Colon (tissue), 2 donors: ENCODE measurements at regions not wholly inside any gene's neighbourhood (a gene's known extent, or its start where the extent isn't known, plus 50 kb on each side); places are given as distances from the start of the nearest gene placed in this dataset.
A peak's percentile ranks its signal among the peaks of the same experiment; 100 is the strongest.
"Not testable (repeated sequence)": the region's sequence is repeated elsewhere in the genome, so short reads cannot be mapped to it uniquely, and the experiment has no call there.

Experiments
- FAIRE-seq: peaks from 2 replicates; lab custom pipeline; 2012; peaks lifted over from hg19 to GRCh38; lab: Jason Lieb, UNC
- donor health status: control.
- donor health status: control.

- peak; percentile 18 for FAIRE-seq
Measured at GRCh38 chr4:75422998-75423397, 91.2 kb downstream of the RCHY1 start.

- no peak for FAIRE-seq
Measured at GRCh38 chr4:75412746-75413145, 101.5 kb downstream of the RCHY1 start.

- no peak for FAIRE-seq
Measured at GRCh38 chr4:75398501-75398900, 115.7 kb downstream of the RCHY1 start.

- FAIRE-seq, result no peak
Measured at GRCh38 chr4:75391489-75392166, 122.6 kb downstream of the RCHY1 start.

- FAIRE-seq, result not testable (repeated sequence)
Measured at GRCh38 chr4:75386426-75386825, 127.8 kb downstream of the RCHY1 start.

GRCh38 chr4:75385106-75385505, 129.1 kb downstream of the RCHY1 start:
- FAIRE-seq, result no peak

GRCh38 chr4:75376543-75376942, 137.7 kb downstream of the RCHY1 start:
- FAIRE-seq, result no peak

- FAIRE-seq, result no peak
Measured at GRCh38 chr4:75371915-75372314, 142.3 kb downstream of the RCHY1 start.

- FAIRE-seq, result no peak
Measured at GRCh38 chr4:75370576-75370975, 143.6 kb downstream of the RCHY1 start.

- no peak for FAIRE-seq
Measured at GRCh38 chr4:75345423-75345822, 168.8 kb downstream of the RCHY1 start.

GRCh38 chr4:75344915-75345314, 169.3 kb downstream of the RCHY1 start:
- FAIRE-seq, result no peak

GRCh38 chr4:75343333-75343732, 170.9 kb downstream of the RCHY1 start:
- no peak for FAIRE-seq

- FAIRE-seq, result no peak
Measured at GRCh38 chr4:75340561-75340960, 173.6 kb downstream of the RCHY1 start.

GRCh38 chr4:75338352-75338880, 175.8 kb downstream of the RCHY1 start:
- FAIRE-seq, result no peak

GRCh38 chr4:75327804-75328512, 186.2 kb downstream of the RCHY1 start:
- no peak for FAIRE-seq

- FAIRE-seq, result no peak
Measured at GRCh38 chr4:75325318-75325979, 188.8 kb downstream of the RCHY1 start.

- FAIRE-seq, result no peak
Measured at GRCh38 chr4:75321484-75321883, 192.7 kb downstream of the RCHY1 start.

- FAIRE-seq, result not testable (repeated sequence)
Measured at GRCh38 chr4:75317641-75318040, 196.6 kb downstream of the RCHY1 start.

GRCh38 chr4:75308049-75308448, 206.2 kb downstream of the RCHY1 start:
- FAIRE-seq, result no peak

GRCh38 chr4:75306506-75306905, 207.7 kb downstream of the RCHY1 start:
- FAIRE-seq, result no peak

- no peak for FAIRE-seq
Measured at GRCh38 chr4:75302648-75303047, 211.6 kb downstream of the RCHY1 start.

GRCh38 chr4:75289914-75290582, 224.2 kb downstream of the RCHY1 start:
- FAIRE-seq, result no peak
